DOHH2 (cell line): ENCODE measurements at regions not wholly inside any gene's neighbourhood (a gene's known extent, or its start where the extent isn't known, plus 50 kb on each side); places are given as distances from the start of the nearest gene placed in this dataset.

Source experiments
- EZH2phosphoT487 ChIP-seq: fragments of 200-600 bp; sonication (generic); IDR thresholded peaks from 2 replicates; pipeline ENCODE4 v1.6.1; 2017; ENCODE audit warnings: borderline replicate concordance, mild to moderate bottlenecking, antibody characterized with exemption, low read length, moderate library complexity, mixed read lengths
- TF ChIP-seq, protein P1 (sequence below): fragments of 200-600 bp; sonication (generic); IDR thresholded peaks from one replicate; pipeline ENCODE4 v1.5.1; 2014; ENCODE audit warnings: antibody characterized with exemption, mild to moderate bottlenecking, low read depth, low read length; ENCODE audit not compliant: poor library complexity, severe bottlenecking

GRCh38 chr12:107513184-107513583 lies 172.4 kb upstream of the PWP1 start:
- TF ChIP-seq, protein P1, sequence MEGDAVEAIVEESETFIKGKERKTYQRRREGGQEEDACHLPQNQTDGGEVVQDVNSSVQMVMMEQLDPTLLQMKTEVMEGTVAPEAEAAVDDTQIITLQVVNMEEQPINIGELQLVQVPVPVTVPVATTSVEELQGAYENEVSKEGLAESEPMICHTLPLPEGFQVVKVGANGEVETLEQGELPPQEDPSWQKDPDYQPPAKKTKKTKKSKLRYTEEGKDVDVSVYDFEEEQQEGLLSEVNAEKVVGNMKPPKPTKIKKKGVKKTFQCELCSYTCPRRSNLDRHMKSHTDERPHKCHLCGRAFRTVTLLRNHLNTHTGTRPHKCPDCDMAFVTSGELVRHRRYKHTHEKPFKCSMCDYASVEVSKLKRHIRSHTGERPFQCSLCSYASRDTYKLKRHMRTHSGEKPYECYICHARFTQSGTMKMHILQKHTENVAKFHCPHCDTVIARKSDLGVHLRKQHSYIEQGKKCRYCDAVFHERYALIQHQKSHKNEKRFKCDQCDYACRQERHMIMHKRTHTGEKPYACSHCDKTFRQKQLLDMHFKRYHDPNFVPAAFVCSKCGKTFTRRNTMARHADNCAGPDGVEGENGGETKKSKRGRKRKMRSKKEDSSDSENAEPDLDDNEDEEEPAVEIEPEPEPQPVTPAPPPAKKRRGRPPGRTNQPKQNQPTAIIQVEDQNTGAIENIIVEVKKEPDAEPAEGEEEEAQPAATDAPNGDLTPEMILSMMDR = no peak
- no peak for TF ChIP-seq EZH2phosphoT487
